Psoas muscle (tissue), 7 donors: ENCODE measurements at regions not wholly inside any gene's neighbourhood (a gene's known extent, or its start where the extent isn't known, plus 50 kb on each side); places are given as distances from the start of the nearest gene placed in this dataset.

Source experiments
- ATAC-seq, 4 donors: fragments of 200-7000 bp; cut with Tn5 transposase; one replicate each; pipeline ENCODE4 v1.9.1; 2020; ENCODE audit warnings: moderate library complexity in 3 of 4, mild to moderate bottlenecking in 2 of 4
- DNase-seq, 2 donors: peaks; one replicate each; pipeline ENCODE4 v3.0.0-alpha.2; 2020
- H3K27ac ChIP-seq: fragments of 200-600 bp; one replicate; pipeline ENCODE4 v1.8.0; 2022
- H3K27me3 ChIP-seq, 3 donors: fragments of 200-600 bp in 1 of 3; one replicate each; pipeline versions ENCODE4 v1.6.1 to v1.8.0; 2013 to 2022; ENCODE audit warnings: low read length in 2 of 3, mild to moderate bottlenecking in 2 of 3, moderate library complexity in 1 of 3; ENCODE audit not compliant: insufficient read depth in 3 of 3
- H3K36me3 ChIP-seq, 2 donors: fragments of 200-600 bp in 1 of 2; one replicate each; pipeline versions ENCODE4 v1.6.1 to v1.8.0; 2013 to 2022; ENCODE audit warnings: low read depth in 1 of 2, mild to moderate bottlenecking in 1 of 2, moderate library complexity in 1 of 2; ENCODE audit not compliant: insufficient read depth in 1 of 2
- H3K4me1 ChIP-seq: fragments of 200-600 bp; one replicate; pipeline ENCODE4 v1.8.0; 2022
- H3K4me3 ChIP-seq: fragments of 200-600 bp; one replicate; pipeline ENCODE4 v1.8.0; 2022; ENCODE audit warnings: mild to moderate bottlenecking
- H3K9me3 ChIP-seq: fragments of 200-600 bp; one replicate; pipeline ENCODE4 v1.8.0; 2022
- WGBS, 3 donors: extraction: QIAGEN DNeasy Blood & Tissue Kit; methylation state at CpG; one replicate each; pipeline versions ENCODE4 v1.1.6 to v1.1.7; 2013; 5-methylcytosine and 5-hydroxymethylcytosine counted together
- intact Hi-C, 2 donors: fragments of 100-400 bp; cut with DNase I; formaldehyde crosslinking; loops; one replicate each; pipeline versions ENCODE4 v1.11.0 to v1.14.2; 2022
- TF ChIP-seq, protein P1 (sequence below): fragments of 200-600 bp; IDR thresholded peaks from one replicate; pipeline ENCODE4 v1.8.0; 2022; ENCODE audit warnings: antibody characterized with exemption
- donor health status: healthy with polysubstance abuse.
- donor health status: DM: no; HTN: no; CAD: no; lungs with moderate emphysema.
- donor health status: Bipolar disorder and iron deficiency.
- donor health status: healthy.
- donor health status: DM: yes; HTN: yes; CAD: no.
- donor health status: DM: no; HTN: no; CAD: no.
- donor health status: DM: yes; HTN: yes; CAD: no.

DNA sequence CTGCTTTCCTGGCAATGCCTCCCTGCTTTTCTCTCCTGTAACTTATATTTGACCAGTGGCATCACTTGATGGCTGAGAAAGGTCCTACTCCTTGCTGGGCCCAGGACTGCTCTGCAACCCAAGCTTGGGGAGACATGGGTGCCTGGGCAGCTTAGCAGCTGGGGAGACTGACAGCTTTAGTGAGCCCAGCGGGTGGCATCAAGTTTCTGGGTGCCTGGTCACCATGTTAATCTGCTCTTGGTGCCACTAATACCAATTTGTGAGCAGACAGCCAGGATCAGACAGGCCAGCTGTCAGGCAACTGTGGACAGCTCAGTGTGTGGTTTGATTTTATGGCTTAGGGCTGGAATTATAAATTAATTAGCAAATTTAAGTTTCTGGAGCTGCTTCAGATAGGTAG lies 144.8 kb upstream of the GLI2 start:
- peaks cover 0 to 17% (median 2%) of the 10 kb centered on the region in 3 donors for H3K27me3 ChIP-seq
- peak in 1 of 2 donors; percentile 0 for DNase-seq

DNA sequence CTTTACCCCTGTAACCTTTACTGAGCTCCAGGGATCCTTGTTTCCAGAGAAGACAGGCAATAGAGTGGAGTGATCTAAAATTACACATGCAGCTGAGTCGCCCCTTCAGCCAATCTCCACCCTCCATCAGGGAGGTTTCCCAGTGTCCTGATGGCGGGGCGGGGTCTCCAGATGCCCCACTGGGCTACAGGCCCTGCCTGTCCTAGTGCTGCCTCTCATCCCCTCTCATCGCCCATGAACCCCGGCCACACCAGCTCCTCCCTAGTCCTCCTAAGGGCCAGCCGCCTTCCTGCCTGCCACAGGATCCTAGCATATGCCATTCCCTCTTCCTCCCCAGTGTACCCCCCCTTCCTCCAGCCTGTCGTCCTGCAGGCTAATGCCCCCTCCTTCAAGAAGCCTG lies 144.1 kb upstream of the GLI2 start:
- Histone ChIP-seq H3K4me1 (peaks cover 5% of the 10 kb centered on the region), H3K9me3 (no peaks in the 10 kb centered on the region), H3K27me3 (peaks cover 0 to 11% (median 2%) of the 10 kb centered on the region in 3 donors), H3K27ac (no peak overlapping the region), H3K4me3 (no peak overlapping the region), H3K36me3 (no peaks in the 10 kb centered on the region)
- intact Hi-C loops = no loop called here
- ATAC-seq (no peak), DNase-seq (no peak)
- 85 to 92% (median 91%) methylated on average over 7 of the region's 7 CpGs for WGBS, 3 donors
- TF ChIP-seq, protein P1, sequence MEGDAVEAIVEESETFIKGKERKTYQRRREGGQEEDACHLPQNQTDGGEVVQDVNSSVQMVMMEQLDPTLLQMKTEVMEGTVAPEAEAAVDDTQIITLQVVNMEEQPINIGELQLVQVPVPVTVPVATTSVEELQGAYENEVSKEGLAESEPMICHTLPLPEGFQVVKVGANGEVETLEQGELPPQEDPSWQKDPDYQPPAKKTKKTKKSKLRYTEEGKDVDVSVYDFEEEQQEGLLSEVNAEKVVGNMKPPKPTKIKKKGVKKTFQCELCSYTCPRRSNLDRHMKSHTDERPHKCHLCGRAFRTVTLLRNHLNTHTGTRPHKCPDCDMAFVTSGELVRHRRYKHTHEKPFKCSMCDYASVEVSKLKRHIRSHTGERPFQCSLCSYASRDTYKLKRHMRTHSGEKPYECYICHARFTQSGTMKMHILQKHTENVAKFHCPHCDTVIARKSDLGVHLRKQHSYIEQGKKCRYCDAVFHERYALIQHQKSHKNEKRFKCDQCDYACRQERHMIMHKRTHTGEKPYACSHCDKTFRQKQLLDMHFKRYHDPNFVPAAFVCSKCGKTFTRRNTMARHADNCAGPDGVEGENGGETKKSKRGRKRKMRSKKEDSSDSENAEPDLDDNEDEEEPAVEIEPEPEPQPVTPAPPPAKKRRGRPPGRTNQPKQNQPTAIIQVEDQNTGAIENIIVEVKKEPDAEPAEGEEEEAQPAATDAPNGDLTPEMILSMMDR = no peak

More for the DNA sequence above, 144.8 kb upstream of the GLI2 start:
- H3K4me3 ChIP-seq = no peak overlapping the region
- 79 to 100% (median 83%) methylated on average over 1 of the region's 1 CpG for WGBS, 3 donors
- ATAC-seq = no peak
- TF ChIP-seq, protein P1 = no peak
- no peaks in the 10 kb centered on the region for H3K9me3 ChIP-seq
- no peaks in the 10 kb centered on the region for H3K36me3 ChIP-seq
- H3K27ac ChIP-seq = no peak overlapping the region
- H3K4me1 ChIP-seq = peaks cover under 1% of the 10 kb centered on the region
- intact Hi-C loops = no loop called here

DNA sequence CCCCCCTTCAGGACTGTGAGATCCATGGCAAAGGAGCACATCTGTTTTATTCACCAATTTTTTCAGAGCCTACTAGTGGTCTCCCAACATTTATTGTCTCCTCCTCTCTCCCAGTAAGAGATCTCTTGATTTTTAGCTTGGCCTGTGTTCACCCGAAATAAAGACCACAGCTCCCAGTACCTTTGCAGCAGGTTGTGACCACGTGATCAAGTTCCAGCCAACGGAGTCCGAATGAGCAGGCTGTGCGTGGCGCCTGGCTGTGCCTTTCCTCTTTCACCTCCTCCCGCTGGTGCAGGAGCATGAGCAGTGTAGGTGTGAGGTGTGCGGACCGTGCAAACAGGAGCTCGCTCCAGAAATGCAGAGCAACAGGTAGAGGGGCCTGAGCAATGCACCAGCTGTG lies 143.6 kb upstream of the GLI2 start:
- no peak overlapping the region for H3K4me3 ChIP-seq
- DNase-seq (no peak), ATAC-seq (no peak)
- intact Hi-C loops = no loop called here
- peaks cover 5% of the 10 kb centered on the region for H3K4me1 ChIP-seq
- 74 to 95% (median 92%) methylated on average over 10 of the region's 10 CpGs for WGBS, 3 donors
- TF ChIP-seq, protein P1 = no peak
- H3K27me3 ChIP-seq = peaks cover 0 to 6% (median 2%) of the 10 kb centered on the region in 3 donors
- H3K9me3 ChIP-seq = no peaks in the 10 kb centered on the region
- no peak overlapping the region for H3K27ac ChIP-seq
- no peaks in the 10 kb centered on the region for H3K36me3 ChIP-seq

DNA sequence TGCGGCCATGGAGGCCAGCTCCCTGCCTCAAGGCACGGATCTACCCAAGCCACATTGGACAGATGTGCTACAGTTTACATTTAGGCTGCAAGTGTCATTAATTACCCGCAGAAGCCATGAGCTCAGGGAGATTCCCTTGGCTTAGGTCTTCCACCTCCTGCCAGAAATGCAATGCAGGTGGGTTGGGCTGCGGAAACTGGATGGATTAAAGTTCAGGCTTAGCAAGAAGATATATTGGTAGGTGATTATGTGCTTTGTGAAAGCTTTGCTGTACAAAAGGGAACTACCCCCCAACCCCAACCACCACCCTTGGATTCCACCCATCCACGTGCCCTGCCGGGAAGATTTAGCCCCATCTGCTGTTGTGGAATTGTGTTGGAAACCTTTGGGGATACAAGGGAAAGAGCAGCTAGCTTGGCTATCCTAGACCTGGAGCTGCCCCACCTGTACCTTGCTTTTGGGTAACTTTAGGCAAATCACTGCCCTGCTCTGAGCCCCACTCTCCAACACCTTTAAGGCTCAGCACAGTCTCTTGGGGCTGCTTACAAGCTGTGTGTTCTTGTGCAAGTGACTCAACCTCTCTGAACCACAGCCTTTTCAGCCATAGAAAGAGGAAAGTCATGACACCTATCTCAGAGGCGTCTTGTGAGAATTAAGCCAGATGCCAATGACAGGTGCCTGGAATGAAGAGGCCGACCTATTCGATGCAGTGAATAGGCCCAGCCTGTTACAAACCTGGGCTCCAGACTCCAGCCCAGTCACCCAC lies 141.6 kb upstream of the GLI2 start:
- peaks cover 5% of the 10 kb centered on the region for H3K4me1 ChIP-seq
- H3K36me3 ChIP-seq = no peaks in the 10 kb centered on the region
- peak; percentile 4 to 5 for DNase-seq
- TF ChIP-seq, protein P1 = no peak
- no peak for ATAC-seq
- 89 to 92% (median 92%) methylated on average over 9 of the region's 9 CpGs for WGBS, 3 donors
- intact Hi-C loops = no loop called here
- H3K4me3 ChIP-seq = no peak overlapping the region
- no peaks in the 10 kb centered on the region for H3K9me3 ChIP-seq
- no peak overlapping the region for H3K27ac ChIP-seq
- H3K27me3 ChIP-seq = peaks cover 0 to 2% (median 0%) of the 10 kb centered on the region in 3 donors
